BLaER1 treated with 17β-estradiol and CSF1 and Interleukin-3, amounts not matched to agents 10 nM and 100 nM (cell line): ENCODE measurements at regions not wholly inside any gene's neighbourhood (a gene's known extent, or its start where the extent isn't known, plus 50 kb on each side); places are given as distances from the start of the nearest gene placed in this dataset.
"Not testable (repeated sequence)": the region's sequence is repeated elsewhere in the genome, so short reads cannot be mapped to it uniquely, and the experiment has no call there.

Experiments
- H3K27ac ChIP-seq, 11 experiments: shearing (Covaris generic); formaldehyde crosslinking; 2 replicates each; pipeline ENCODE4 v1.8.1; 2022
- H3K27me3 ChIP-seq, 11 experiments: shearing (Covaris generic); formaldehyde crosslinking; 2 replicates each; pipeline ENCODE4 v1.8.1; 2022
- H3K36me3 ChIP-seq, 11 experiments: shearing (Covaris generic); formaldehyde crosslinking; 2 replicates each; pipeline ENCODE4 v1.8.1; 2022
- H3K4me1 ChIP-seq, 10 experiments: shearing (Covaris generic); formaldehyde crosslinking; 2 replicates each; pipeline ENCODE4 v1.8.1; 2022
- H3K4me2 ChIP-seq, 11 experiments: shearing (Covaris generic); formaldehyde crosslinking; 2 replicates each; pipeline ENCODE4 v1.8.1; 2022
- H3K4me3 ChIP-seq, 10 experiments: shearing (Covaris generic); formaldehyde crosslinking; 2 replicates each; pipeline ENCODE4 v1.8.1; 2022
- H3K9ac ChIP-seq, 11 experiments: shearing (Covaris generic); formaldehyde crosslinking; 2 replicates each; pipeline ENCODE4 v1.8.1; 2022
- H3K9me3 ChIP-seq, 11 experiments: shearing (Covaris generic); formaldehyde crosslinking; replicated peaks in 1 of 11; 2 replicates each; pipeline ENCODE4 v1.8.1; 2022
- H4K20me1 ChIP-seq, 11 experiments: shearing (Covaris generic); formaldehyde crosslinking; 2 replicates each; pipeline ENCODE4 v1.8.1; 2022
- Cebpa-rat ChIP-seq, 11 experiments: shearing (Covaris generic); IDR thresholded peaks; 2 replicates each; pipeline ENCODE4 v1.8.1; 2022

GRCh38 chr11:50298182-50298988 lies 265.7 kb downstream of the OR4C45 start:
- no peak for TF ChIP-seq Cebpa-rat (IDR thresholded peaks at IDR 0.05)
- no peak overlapping the region for H3K9ac ChIP-seq
- no peak overlapping the region for H3K4me2 ChIP-seq
- no peaks in the 10 kb centered on the region for H3K4me1 ChIP-seq
- no peak overlapping the region for H3K27ac ChIP-seq
- H4K20me1 ChIP-seq, result no peaks in the 10 kb centered on the region
- no peaks in the 10 kb centered on the region for H3K27me3 ChIP-seq
- peak overlapping the region in 4 of 10 experiments; percentile 19 to 45 (median 40); a peak in 4 of 20 replicates for H3K4me3 ChIP-seq
- H3K9me3 ChIP-seq, result peaks cover 10 to 29% (median 25%) of the 10 kb centered on the region in 11 experiments
- no peaks in the 10 kb centered on the region for H3K36me3 ChIP-seq

- H4K20me1 ChIP-seq, H3K36me3 ChIP-seq, H3K4me2 ChIP-seq, H3K4me3 ChIP-seq, H3K4me1 ChIP-seq, H3K27me3 ChIP-seq, H3K27ac ChIP-seq, H3K9ac ChIP-seq: not testable (repeated sequence)
- peaks cover 0 to 54% (median 28%) of the 10 kb centered on the region in 11 experiments; a peak in 20 of 22 replicates for H3K9me3 ChIP-seq
These were observed 298.0 kb downstream of the OR4C45 start for GRCh38 chr11:50330723-50331122.

GRCh38 chr11:50333861-50334260 lies 301.2 kb downstream of the OR4C45 start:
- H3K27ac ChIP-seq, result no peak overlapping the region
- no peaks in the 10 kb centered on the region for H3K36me3 ChIP-seq
- no peaks in the 10 kb centered on the region for H4K20me1 ChIP-seq
- no peaks in the 10 kb centered on the region for H3K27me3 ChIP-seq
- H3K4me1 ChIP-seq, result peaks cover 0 to 3% (median 0%) of the 10 kb centered on the region in 10 experiments; a peak in 1 of 20 replicates
- H3K9me3 ChIP-seq, result peaks cover 0 to 40% (median 18%) of the 10 kb centered on the region in 11 experiments; a peak in 20 of 22 replicates
- no peak overlapping the region for H3K4me3 ChIP-seq
- no peak overlapping the region for H3K9ac ChIP-seq
- no peak overlapping the region for H3K4me2 ChIP-seq
- TF ChIP-seq Cebpa-rat (IDR thresholded peaks at IDR 0.05), result no peak

- not testable (repeated sequence) for H4K20me1 ChIP-seq, H3K4me2 ChIP-seq, H3K27ac ChIP-seq, H3K4me3 ChIP-seq, H3K9ac ChIP-seq, H3K36me3 ChIP-seq, H3K4me1 ChIP-seq, H3K27me3 ChIP-seq
- H3K9me3 ChIP-seq, result peaks cover 0 to 21% (median 6%) of the 10 kb centered on the region in 11 experiments; a peak in 7 of 22 replicates
These were observed 304.8 kb downstream of the OR4C45 start for GRCh38 chr11:50337432-50337831.

GRCh38 chr11:50348018-50348417 lies 315.3 kb downstream of the OR4C45 start:
- H3K9me3 ChIP-seq, H4K20me1 ChIP-seq, H3K36me3 ChIP-seq, H3K27me3 ChIP-seq, H3K4me3 ChIP-seq, H3K27ac ChIP-seq, H3K4me2 ChIP-seq, H3K9ac ChIP-seq, H3K4me1 ChIP-seq: not testable (repeated sequence)

GRCh38 chr11:50379484-50379883 lies 346.8 kb downstream of the OR4C45 start:
- Histone ChIP-seq H4K20me1 (no peaks in the 10 kb centered on the region), H3K9me3 (peaks cover 88 to 100% (median 98%) of the 10 kb centered on the region in 11 experiments), H3K4me3 (no peak overlapping the region), H3K4me2 (no peak overlapping the region), H3K36me3 (no peaks in the 10 kb centered on the region), H3K27ac (no peak overlapping the region), H3K9ac (no peak overlapping the region), H3K27me3 (no peaks in the 10 kb centered on the region), H3K4me1 (no peaks in the 10 kb centered on the region)
- TF ChIP-seq Cebpa-rat (IDR thresholded peaks at IDR 0.05), result no peak

- no peaks in the 10 kb centered on the region for H3K27me3 ChIP-seq
These were observed 361.3 kb downstream of the OR4C45 start for GRCh38 chr11:50394017-50394416.

GRCh38 chr11:50412832-50413231 lies 380.2 kb downstream of the OR4C45 start:
- Histone ChIP-seq H3K27me3 (no peaks in the 10 kb centered on the region), H3K27ac (no peak overlapping the region), H3K4me2 (no peak overlapping the region), H4K20me1 (no peaks in the 10 kb centered on the region), H3K9me3 (peaks cover 0 to 17% (median 12%) of the 10 kb centered on the region in 11 experiments; a peak in 14 of 22 replicates), H3K36me3 (no peaks in the 10 kb centered on the region), H3K9ac (no peak overlapping the region), H3K4me1 (no peaks in the 10 kb centered on the region), H3K4me3 (no peak overlapping the region)
- TF ChIP-seq Cebpa-rat (IDR thresholded peaks at IDR 0.05), result no peak

More at GRCh38 chr11:50394017-50394416, 361.3 kb downstream of the OR4C45 start:
- no peaks in the 10 kb centered on the region for H3K36me3 ChIP-seq
- peaks cover 95 to 100% (median 99%) of the 10 kb centered on the region in 11 experiments for H3K9me3 ChIP-seq
- no peaks in the 10 kb centered on the region for H3K4me1 ChIP-seq
- no peak overlapping the region for H3K4me2 ChIP-seq
- H4K20me1 ChIP-seq, result no peaks in the 10 kb centered on the region
- no peak overlapping the region for H3K4me3 ChIP-seq
- no peak overlapping the region for H3K9ac ChIP-seq
- H3K27ac ChIP-seq, result no peak overlapping the region
- no peak for TF ChIP-seq Cebpa-rat (IDR thresholded peaks at IDR 0.05)

GRCh38 chr11:50423208-50423607 lies 390.5 kb downstream of the OR4C45 start:
- no peaks in the 10 kb centered on the region for H3K27me3 ChIP-seq
- no peak overlapping the region for H3K27ac ChIP-seq
- H3K4me1 ChIP-seq, result no peaks in the 10 kb centered on the region
- H4K20me1 ChIP-seq, result no peaks in the 10 kb centered on the region
- H3K36me3 ChIP-seq, result no peaks in the 10 kb centered on the region
- no peak for TF ChIP-seq Cebpa-rat (IDR thresholded peaks at IDR 0.05)
- H3K4me2 ChIP-seq, result no peak overlapping the region
- no peak overlapping the region for H3K4me3 ChIP-seq
- no peak overlapping the region for H3K9ac ChIP-seq
- H3K9me3 ChIP-seq, result no peaks in the 10 kb centered on the region
